ENCODE measurements at regions not wholly inside any gene's neighbourhood (a gene's known extent, or its start where the extent isn't known, plus 50 kb on each side); places are given as distances from the start of the nearest gene placed in this dataset.

GRCh38 chr2:235373171-235373570 is 120.7 kb upstream of the AGAP1 start:
- WGBS = 88% methylated on average over 2 of the region's 2 CpGs
- peaks cover 0 to 4% (median 0%) of the 10 kb centered on the region in 4 donors for H3K27me3 ChIP-seq
- intact Hi-C loops (cut with DNase I) = no loop called here
- no peak overlapping the region for H3K4me3 ChIP-seq
- no peaks in the 10 kb centered on the region for H3K9me3 ChIP-seq
- H3K36me3 ChIP-seq = no peaks in the 10 kb centered on the region
- DNase-seq (ENCODE audit: extremely low spot score) = no peak
- no peaks in the 10 kb centered on the region for H3K4me1 ChIP-seq
- H3K27ac ChIP-seq (replicated peaks in 1 of 4) = no peak overlapping the region
- TF ChIP-seq CTCF (IDR thresholded peaks at IDR 0.05) = no peak
- no peak for TF ChIP-seq EP300 (IDR thresholded peaks at IDR 0.05)
- TF ChIP-seq POLR2AphosphoS5 (IDR thresholded peaks at IDR 0.05) = no peak
- TF ChIP-seq POLR2A (IDR thresholded peaks at IDR 0.05; ENCODE audit: low read depth) = no peak

GRCh38 chr2:235377176-235377575 is 116.7 kb upstream of the AGAP1 start:
- intact Hi-C loops (cut with DNase I) = no loop called here
- 58% methylated on average over 4 of the region's 4 CpGs for WGBS
- no peaks in the 10 kb centered on the region for H3K36me3 ChIP-seq
- H3K27ac ChIP-seq (replicated peaks in 1 of 4) = no peak overlapping the region
- DNase-seq (ENCODE audit: extremely low spot score) = no peak
- H3K4me3 ChIP-seq = no peak overlapping the region
- TF ChIP-seq EP300 (IDR thresholded peaks at IDR 0.05) (no peak), CTCF (IDR thresholded peaks at IDR 0.05) (no peak), POLR2AphosphoS5 (IDR thresholded peaks at IDR 0.05) (no peak)
- no peaks in the 10 kb centered on the region for H3K9me3 ChIP-seq
- no peaks in the 10 kb centered on the region for H3K4me1 ChIP-seq
- no peaks in the 10 kb centered on the region for H3K27me3 ChIP-seq

- WGBS = 38% methylated on average over 4 of the region's 4 CpGs
- no peaks in the 10 kb centered on the region for H3K4me1 ChIP-seq
- no peaks in the 10 kb centered on the region for H3K27me3 ChIP-seq
- no peak for TF ChIP-seq POLR2A (IDR thresholded peaks at IDR 0.05; ENCODE audit: low read depth)
- no peak for TF ChIP-seq CTCF (IDR thresholded peaks at IDR 0.05)
- no peak overlapping the region for H3K4me3 ChIP-seq
- DNase-seq (ENCODE audit: extremely low spot score) = no peak
- intact Hi-C loops (cut with DNase I) = no loop called here
- H3K9me3 ChIP-seq = no peaks in the 10 kb centered on the region
- no peak overlapping the region for H3K27ac ChIP-seq (replicated peaks in 1 of 4)
- no peaks in the 10 kb centered on the region for H3K36me3 ChIP-seq
Observed at GRCh38 chr2:235378246-235378645, 115.6 kb upstream of the AGAP1 start.

- H3K27ac ChIP-seq (replicated peaks in 1 of 4) = no peak overlapping the region
- no peaks in the 10 kb centered on the region for H3K36me3 ChIP-seq
- no peak for TF ChIP-seq POLR2A (IDR thresholded peaks at IDR 0.05; ENCODE audit: low read depth)
- no peak for DNase-seq (ENCODE audit: extremely low spot score)
- 86% methylated on average over 4 of the region's 4 CpGs for WGBS
- intact Hi-C loops (cut with DNase I) = no loop called here
- H3K9me3 ChIP-seq = no peaks in the 10 kb centered on the region
- H3K4me3 ChIP-seq = no peak overlapping the region
- H3K4me1 ChIP-seq = no peaks in the 10 kb centered on the region
- no peaks in the 10 kb centered on the region for H3K27me3 ChIP-seq
Observed at GRCh38 chr2:235378944-235379343, 114.9 kb upstream of the AGAP1 start.

GRCh38 chr2:235381261-235381912 is 112.5 kb upstream of the AGAP1 start:
- WGBS = 74% methylated on average over 2 of the region's 2 CpGs
- no peak overlapping the region for H3K27ac ChIP-seq (replicated peaks in 1 of 4)
- intact Hi-C loops (cut with DNase I) = no loop called here
- H3K27me3 ChIP-seq = peaks cover 0 to 8% (median 0%) of the 10 kb centered on the region in 4 donors
- TF ChIP-seq POLR2A (IDR thresholded peaks at IDR 0.05; ENCODE audit: low read depth) (no peak), POLR2AphosphoS5 (IDR thresholded peaks at IDR 0.05) (no peak), CTCF (IDR thresholded peaks at IDR 0.05) (no peak)
- no peaks in the 10 kb centered on the region for H3K4me1 ChIP-seq
- H3K9me3 ChIP-seq = no peaks in the 10 kb centered on the region
- H3K36me3 ChIP-seq = no peaks in the 10 kb centered on the region
- H3K4me3 ChIP-seq = no peak overlapping the region
- DNase-seq (ENCODE audit: extremely low spot score) = no peak
